CD8-positive, alpha-beta memory T cell (primary cell): ENCODE measurements at regions not wholly inside any gene's neighbourhood (a gene's known extent, or its start where the extent isn't known, plus 50 kb on each side); places are given as distances from the start of the nearest gene placed in this dataset.

ENCODE experiments used
- CTCF ChIA-PET: fragments of 350-600 bp; sonication (Branson Sonifier 250); formaldehyde crosslinking; loops from one replicate; lab custom pipeline; 2021; ENCODE audit warnings: antibody characterized with exemption; lab: Charles Lee
- POLR2A ChIA-PET: fragments of 350-600 bp; sonication (Branson Sonifier 250); formaldehyde crosslinking; loops from one replicate; lab custom pipeline; 2021; ENCODE audit warnings: antibody characterized with exemption; lab: Charles Lee
- DNase-seq, 5 donors: peaks; one replicate each; pipeline versions ENCODE4 v3.0.0 to v3.0.0-alpha.2; 2020 to 2022; ENCODE audit warnings: mixed read lengths in 1 of 5
- H3K27ac ChIP-seq: one replicate; pipeline ENCODE4 v1.7.0; 2013; ENCODE audit warnings: low read depth, mild to moderate bottlenecking, low read length, moderate library complexity
- H3K27me3 ChIP-seq: 2 replicates; pipeline ENCODE4 v1.7.0; 2013; ENCODE audit warnings: low read length, mild to moderate bottlenecking; ENCODE audit not compliant: insufficient read depth, poor library complexity, severe bottlenecking
- H3K36me3 ChIP-seq: 2 replicates; pipeline ENCODE4 v1.7.0; 2013; ENCODE audit warnings: mild to moderate bottlenecking, low read length, moderate library complexity; ENCODE audit not compliant: insufficient read depth
- H3K4me1 ChIP-seq: 2 replicates; pipeline ENCODE4 v1.7.0; 2013; ENCODE audit warnings: mild to moderate bottlenecking, low read length, moderate library complexity; ENCODE audit not compliant: insufficient read depth
- H3K4me3 ChIP-seq: 2 replicates; pipeline ENCODE4 v1.7.0; 2013; ENCODE audit warnings: mild to moderate bottlenecking, low read length
- H3K9me3 ChIP-seq: 2 replicates; pipeline ENCODE4 v1.7.0; 2013; ENCODE audit warnings: mild to moderate bottlenecking, low read length
- H3K27ac Mint-ChIP-seq, 8 donors: one replicate each; pipeline ENCODE4 v1.8.0; 2020 to 2021; ENCODE audit warnings: mixed read lengths in 8 of 8, mild to moderate bottlenecking in 6 of 8, inconsistent platforms in 3 of 8, moderate library complexity in 3 of 8
- H3K27me3 Mint-ChIP-seq, 2 donors: one replicate each; pipeline ENCODE4 v1.8.0; 2020 to 2021; ENCODE audit warnings: mixed read lengths in 2 of 2, mild to moderate bottlenecking in 1 of 2, moderate library complexity in 1 of 2
- H3K36me3 Mint-ChIP-seq, 3 donors: one replicate each; pipeline ENCODE4 v1.8.0; 2020 to 2021; ENCODE audit warnings: mixed read lengths in 3 of 3, inconsistent platforms in 1 of 3, mild to moderate bottlenecking in 1 of 3
- H3K4me1 Mint-ChIP-seq, 3 donors: one replicate each; pipeline ENCODE4 v1.8.0; 2020 to 2021; ENCODE audit warnings: mixed read lengths in 3 of 3, inconsistent platforms in 1 of 3, mild to moderate bottlenecking in 1 of 3
- H3K4me3 Mint-ChIP-seq, 7 donors: one replicate each; pipeline ENCODE4 v1.8.0; 2020 to 2021; ENCODE audit warnings: mixed read lengths in 7 of 7, mild to moderate bottlenecking in 6 of 7, moderate library complexity in 4 of 7, inconsistent platforms in 2 of 7
- H3K9me3 Mint-ChIP-seq, 5 donors: one replicate each; pipeline ENCODE4 v1.8.0; 2020 to 2022; ENCODE audit warnings: mixed read lengths in 5 of 5, mild to moderate bottlenecking in 3 of 5, moderate library complexity in 2 of 5, inconsistent platforms in 1 of 5

DNA sequence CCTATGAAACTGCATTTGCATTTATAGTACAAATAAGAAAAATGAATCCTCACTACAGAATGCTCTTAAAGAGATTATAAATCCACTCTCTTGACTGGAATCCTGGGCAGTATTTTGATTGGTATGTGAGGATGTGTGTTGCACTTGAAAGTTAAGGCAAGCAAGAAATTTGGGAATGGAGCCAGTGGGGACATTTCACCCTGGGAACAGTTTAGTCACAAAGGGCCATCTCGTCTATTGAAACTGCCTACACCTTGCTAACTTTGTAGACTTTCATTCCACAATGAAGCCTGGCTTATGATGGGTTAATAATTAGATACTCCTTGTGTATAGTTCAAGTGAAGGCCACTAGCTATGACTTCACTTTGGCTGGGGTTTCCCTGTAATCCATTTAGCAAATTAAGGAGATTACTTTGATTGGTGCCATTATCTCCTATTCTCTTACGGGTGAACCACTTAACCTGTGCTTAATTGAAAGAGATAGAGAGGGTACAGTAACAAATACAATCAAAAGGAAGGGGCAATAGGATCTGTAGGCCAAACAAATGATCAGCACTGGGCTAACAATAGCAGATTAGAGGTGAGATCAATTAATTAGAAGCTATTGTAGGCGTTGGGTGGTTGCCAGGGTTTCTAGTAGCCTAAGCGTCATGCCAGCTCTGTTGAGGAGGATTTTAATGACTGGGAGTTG is 146.9 kb upstream of the RARB start:
- no peaks in the 10 kb centered on the region for H3K27me3 Mint-ChIP-seq
- Histone ChIP-seq H3K27me3 (no peaks in the 10 kb centered on the region), H3K4me1 (no peaks in the 10 kb centered on the region), H3K9me3 (no peaks in the 10 kb centered on the region), H3K36me3 (no peaks in the 10 kb centered on the region), H3K27ac (no peak overlapping the region), H3K4me3 (no peak overlapping the region)
- no peak for DNase-seq
- H3K36me3 Mint-ChIP-seq: no peaks in the 10 kb centered on the region
- POLR2A ChIA-PET: no interaction called here
- no peak overlapping the region for H3K4me3 Mint-ChIP-seq
- H3K9me3 Mint-ChIP-seq: peaks cover 0 to 13% (median 2%) of the 10 kb centered on the region in 5 donors
- no peaks in the 10 kb centered on the region for H3K4me1 Mint-ChIP-seq
- CTCF ChIA-PET: no interaction called here
- no peak overlapping the region for H3K27ac Mint-ChIP-seq

DNA sequence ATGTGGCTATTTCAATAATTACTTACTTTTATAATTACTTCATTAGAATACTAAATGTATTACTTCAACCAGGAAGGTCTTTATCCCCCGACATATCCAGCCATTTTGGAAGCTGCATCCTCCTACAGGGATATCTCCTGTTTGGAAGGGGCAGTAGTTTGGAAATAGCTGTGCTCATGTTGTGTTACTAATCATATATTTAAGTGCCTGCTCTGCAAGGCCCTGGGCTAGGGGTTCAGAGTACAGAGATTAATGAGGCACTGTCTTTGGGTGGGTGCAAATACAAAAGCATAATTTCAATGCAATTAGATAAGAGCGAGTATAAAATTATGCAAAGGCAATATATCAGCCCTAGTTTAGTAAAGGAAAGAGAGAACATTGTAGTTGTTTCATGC is 146.3 kb upstream of the RARB start:
- no peaks in the 10 kb centered on the region for H3K36me3 Mint-ChIP-seq
- no peaks in the 10 kb centered on the region for H3K4me1 Mint-ChIP-seq
- peaks cover 0 to 13% (median 2%) of the 10 kb centered on the region in 5 donors for H3K9me3 Mint-ChIP-seq
- no peaks in the 10 kb centered on the region for H3K36me3 ChIP-seq
- H3K27ac Mint-ChIP-seq: no peak overlapping the region
- no peak overlapping the region for H3K4me3 ChIP-seq
- no peak overlapping the region for H3K27ac ChIP-seq
- H3K27me3 ChIP-seq: no peaks in the 10 kb centered on the region
- H3K27me3 Mint-ChIP-seq: no peaks in the 10 kb centered on the region
- ChIA-PET CTCF (no interaction called here), POLR2A (no interaction called here)
- no peaks in the 10 kb centered on the region for H3K9me3 ChIP-seq
- DNase-seq: no peak
- no peaks in the 10 kb centered on the region for H3K4me1 ChIP-seq
- H3K4me3 Mint-ChIP-seq: no peak overlapping the region

- POLR2A ChIA-PET: no interaction called here
- no peaks in the 10 kb centered on the region for H3K27me3 ChIP-seq
- Mint-ChIP-seq H3K27ac (no peak overlapping the region), H3K27me3 (no peaks in the 10 kb centered on the region), H3K4me3 (no peak overlapping the region), H3K4me1 (no peaks in the 10 kb centered on the region), H3K36me3 (no peaks in the 10 kb centered on the region), H3K9me3 (peaks cover 0 to 13% (median 2%) of the 10 kb centered on the region in 5 donors)
- no peaks in the 10 kb centered on the region for H3K4me1 ChIP-seq
- no peaks in the 10 kb centered on the region for H3K36me3 ChIP-seq
- DNase-seq: no peak
- CTCF ChIA-PET: no interaction called here
- no peak overlapping the region for H3K27ac ChIP-seq
- H3K9me3 ChIP-seq: no peaks in the 10 kb centered on the region
- no peak overlapping the region for H3K4me3 ChIP-seq
Measured at GRCh38 chr3:25283613-25284012, 144.4 kb upstream of the RARB start.

DNA sequence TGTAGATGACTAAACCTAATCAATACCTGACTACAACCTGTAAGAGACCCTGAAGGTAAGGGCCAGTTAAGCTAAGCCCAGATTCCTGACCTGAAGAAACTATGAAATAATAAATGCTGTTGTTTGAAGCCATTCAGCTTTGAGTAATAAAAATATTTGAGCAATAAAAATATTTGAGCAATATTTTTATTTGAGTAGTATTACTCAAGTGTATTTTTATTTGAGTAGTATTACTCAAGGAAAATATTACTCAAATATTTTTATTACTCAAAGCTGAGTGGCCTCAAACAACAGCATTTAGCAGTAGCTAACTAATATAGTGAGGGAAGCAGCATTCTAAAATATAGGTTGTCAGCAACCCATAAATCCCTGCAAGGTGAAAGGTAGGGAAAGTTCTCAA is 143.8 kb upstream of the RARB start:
- Histone ChIP-seq H3K27ac (no peak overlapping the region), H3K36me3 (no peaks in the 10 kb centered on the region), H3K4me1 (no peaks in the 10 kb centered on the region), H3K27me3 (no peaks in the 10 kb centered on the region), H3K4me3 (no peak overlapping the region), H3K9me3 (no peaks in the 10 kb centered on the region)
- ChIA-PET CTCF (no interaction called here), POLR2A (no interaction called here)
- no peaks in the 10 kb centered on the region for H3K4me1 Mint-ChIP-seq
- no peaks in the 10 kb centered on the region for H3K27me3 Mint-ChIP-seq
- H3K4me3 Mint-ChIP-seq: no peak overlapping the region
- H3K36me3 Mint-ChIP-seq: no peaks in the 10 kb centered on the region
- DNase-seq: no peak
- no peak overlapping the region for H3K27ac Mint-ChIP-seq
- peaks cover 0 to 10% (median 2%) of the 10 kb centered on the region in 5 donors for H3K9me3 Mint-ChIP-seq

- H3K4me3 ChIP-seq: no peak overlapping the region
- H3K9me3 Mint-ChIP-seq: peaks cover 0 to 12% (median 0%) of the 10 kb centered on the region in 5 donors
- H3K36me3 ChIP-seq: no peaks in the 10 kb centered on the region
- CTCF ChIA-PET: no interaction called here
- H3K27ac ChIP-seq: no peak overlapping the region
- no peaks in the 10 kb centered on the region for H3K4me1 ChIP-seq
- POLR2A ChIA-PET: no interaction called here
- no peak overlapping the region for H3K4me3 Mint-ChIP-seq
- no peaks in the 10 kb centered on the region for H3K27me3 ChIP-seq
- no peak for DNase-seq
- H3K36me3 Mint-ChIP-seq: no peaks in the 10 kb centered on the region
- no peaks in the 10 kb centered on the region for H3K9me3 ChIP-seq
- H3K4me1 Mint-ChIP-seq: no peaks in the 10 kb centered on the region
- H3K27ac Mint-ChIP-seq: no peak overlapping the region
- no peaks in the 10 kb centered on the region for H3K27me3 Mint-ChIP-seq
Measured at GRCh38 chr3:25287291-25287884, 140.7 kb upstream of the RARB start.

GRCh38 chr3:25288413-25288812 is 139.7 kb upstream of the RARB start:
- Mint-ChIP-seq H3K4me3 (no peak overlapping the region), H3K36me3 (no peaks in the 10 kb centered on the region), H3K27ac (no peak overlapping the region), H3K9me3 (peaks cover 0 to 10% (median 0%) of the 10 kb centered on the region in 5 donors), H3K4me1 (no peaks in the 10 kb centered on the region), H3K27me3 (no peaks in the 10 kb centered on the region)
- Histone ChIP-seq H3K27me3 (no peaks in the 10 kb centered on the region), H3K4me1 (no peaks in the 10 kb centered on the region), H3K9me3 (no peaks in the 10 kb centered on the region), H3K27ac (no peak overlapping the region), H3K4me3 (no peak overlapping the region), H3K36me3 (no peaks in the 10 kb centered on the region)
- no peak for DNase-seq
- POLR2A ChIA-PET: no interaction called here
- CTCF ChIA-PET: no interaction called here

DNA sequence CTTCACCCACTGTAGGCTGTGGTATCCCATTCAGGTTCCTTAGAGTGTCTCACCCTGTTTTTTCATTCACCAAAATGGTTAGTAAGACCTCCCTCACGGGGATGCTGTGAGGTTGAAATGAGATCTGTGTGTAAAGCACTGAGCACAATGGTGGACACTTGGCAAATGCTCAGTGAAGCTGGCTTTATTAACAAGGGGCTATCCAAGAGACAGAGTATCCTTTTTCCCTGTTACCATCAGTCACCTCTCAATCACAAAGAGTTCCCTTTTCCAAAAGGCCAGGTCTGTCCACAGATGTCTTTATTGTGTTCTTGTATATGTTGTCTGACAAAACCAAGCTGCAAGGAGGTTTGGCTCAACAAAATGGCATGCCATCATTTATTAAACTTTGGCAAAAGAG is 138.9 kb upstream of the RARB start:
- Mint-ChIP-seq H3K27me3 (no peaks in the 10 kb centered on the region), H3K4me1 (no peaks in the 10 kb centered on the region), H3K36me3 (no peaks in the 10 kb centered on the region), H3K4me3 (no peak overlapping the region), H3K27ac (no peak overlapping the region), H3K9me3 (peaks cover 0 to 8% (median 3%) of the 10 kb centered on the region in 5 donors)
- CTCF ChIA-PET: no interaction called here
- Histone ChIP-seq H3K27me3 (no peaks in the 10 kb centered on the region), H3K36me3 (no peaks in the 10 kb centered on the region), H3K27ac (no peak overlapping the region), H3K9me3 (no peaks in the 10 kb centered on the region), H3K4me1 (no peaks in the 10 kb centered on the region), H3K4me3 (no peak overlapping the region)
- DNase-seq: no peak
- POLR2A ChIA-PET: no interaction called here

GRCh38 chr3:25289663-25290062 is 138.4 kb upstream of the RARB start:
- Mint-ChIP-seq H3K9me3 (peaks cover 0 to 8% (median 3%) of the 10 kb centered on the region in 5 donors), H3K36me3 (no peaks in the 10 kb centered on the region), H3K4me3 (no peak overlapping the region), H3K27ac (no peak overlapping the region), H3K27me3 (no peaks in the 10 kb centered on the region), H3K4me1 (no peaks in the 10 kb centered on the region)
- DNase-seq: no peak
- no peaks in the 10 kb centered on the region for H3K27me3 ChIP-seq
- POLR2A ChIA-PET: no interaction called here
- H3K9me3 ChIP-seq: no peaks in the 10 kb centered on the region
- no peak overlapping the region for H3K4me3 ChIP-seq
- CTCF ChIA-PET: no interaction called here
- H3K27ac ChIP-seq: no peak overlapping the region
- H3K4me1 ChIP-seq: no peaks in the 10 kb centered on the region
- H3K36me3 ChIP-seq: no peaks in the 10 kb centered on the region
